ENCODE measurements at regions not wholly inside any gene's neighbourhood (a gene's known extent, or its start where the extent isn't known, plus 50 kb on each side); places are given as distances from the start of the nearest gene placed in this dataset.

- TF ChIP-seq CTCF (IDR thresholded peaks at IDR 0.05) (no peak), POLR2A (IDR thresholded peaks at IDR 0.05) (no peak)
Observed at GRCh38 chr4:59960143-59960542, 1240.0 kb upstream of the ADGRL3 start.
